Esophagus squamous epithelium (tissue), 4 donors: ENCODE measurements at regions not wholly inside any gene's neighbourhood (a gene's known extent, or its start where the extent isn't known, plus 50 kb on each side); places are given as distances from the start of the nearest gene placed in this dataset.

Experiments
- POLR2A ChIP-seq, 4 donors: fragments of 450-650 bp; IDR thresholded peaks; one replicate each; pipeline ENCODE4 v1.6.1; 2017; ENCODE audit warnings: antibody characterized with exemption in 4 of 4, mild to moderate bottlenecking in 4 of 4, moderate library complexity in 3 of 4
- TF ChIP-seq, protein P1 (sequence below), 6 experiments: fragments of 450-650 bp in 4 of 6; fragments of 200-600 bp in 2 of 6; sonication (generic) in 2 of 6; IDR thresholded peaks; one replicate each; pipeline ENCODE4 v1.5.1; 2016 to 2019; ENCODE audit warnings: antibody characterized with exemption in 6 of 6, mild to moderate bottlenecking in 4 of 6, moderate library complexity in 4 of 6

DNA sequence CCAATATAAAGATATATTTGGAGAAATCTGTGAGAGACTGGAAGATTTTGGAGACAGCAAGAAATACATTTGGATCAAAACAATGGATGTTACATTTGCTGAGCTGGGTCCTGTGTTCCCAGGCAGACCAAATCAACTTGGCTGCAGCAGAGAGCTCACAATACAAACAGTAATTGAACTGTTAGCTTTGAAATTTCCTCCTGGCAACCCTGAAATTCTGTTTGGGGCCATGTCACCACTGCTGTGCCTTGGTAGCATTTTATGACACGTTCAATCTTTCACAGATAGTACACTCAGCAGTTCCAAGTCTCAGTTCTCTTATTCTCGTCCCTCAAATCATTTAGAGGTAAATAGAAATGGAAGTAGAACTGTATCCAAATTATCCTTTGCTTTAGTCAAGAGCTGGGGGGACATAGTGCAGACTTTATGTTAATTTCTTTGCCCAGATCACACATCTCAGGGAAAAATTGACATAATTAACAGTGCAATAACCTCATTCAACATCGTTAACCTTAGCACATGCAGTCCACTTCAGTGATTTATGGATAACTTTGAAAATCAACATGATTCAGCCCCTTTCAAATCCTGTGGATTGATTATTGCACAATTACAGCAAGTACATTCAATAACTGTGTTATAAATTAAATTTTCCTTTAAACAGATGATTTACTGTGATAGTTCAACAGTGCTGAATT, 277.4 kb upstream of the MC4R start:
- TF ChIP-seq, protein P1, sequence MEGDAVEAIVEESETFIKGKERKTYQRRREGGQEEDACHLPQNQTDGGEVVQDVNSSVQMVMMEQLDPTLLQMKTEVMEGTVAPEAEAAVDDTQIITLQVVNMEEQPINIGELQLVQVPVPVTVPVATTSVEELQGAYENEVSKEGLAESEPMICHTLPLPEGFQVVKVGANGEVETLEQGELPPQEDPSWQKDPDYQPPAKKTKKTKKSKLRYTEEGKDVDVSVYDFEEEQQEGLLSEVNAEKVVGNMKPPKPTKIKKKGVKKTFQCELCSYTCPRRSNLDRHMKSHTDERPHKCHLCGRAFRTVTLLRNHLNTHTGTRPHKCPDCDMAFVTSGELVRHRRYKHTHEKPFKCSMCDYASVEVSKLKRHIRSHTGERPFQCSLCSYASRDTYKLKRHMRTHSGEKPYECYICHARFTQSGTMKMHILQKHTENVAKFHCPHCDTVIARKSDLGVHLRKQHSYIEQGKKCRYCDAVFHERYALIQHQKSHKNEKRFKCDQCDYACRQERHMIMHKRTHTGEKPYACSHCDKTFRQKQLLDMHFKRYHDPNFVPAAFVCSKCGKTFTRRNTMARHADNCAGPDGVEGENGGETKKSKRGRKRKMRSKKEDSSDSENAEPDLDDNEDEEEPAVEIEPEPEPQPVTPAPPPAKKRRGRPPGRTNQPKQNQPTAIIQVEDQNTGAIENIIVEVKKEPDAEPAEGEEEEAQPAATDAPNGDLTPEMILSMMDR (IDR thresholded peaks at IDR 0.05), result no peak
- no peak for TF ChIP-seq POLR2A (IDR thresholded peaks at IDR 0.05)
